ENCODE measurements at regions not wholly inside any gene's neighbourhood (a gene's known extent, or its start where the extent isn't known, plus 50 kb on each side); places are given as distances from the start of the nearest gene placed in this dataset.

DNA sequence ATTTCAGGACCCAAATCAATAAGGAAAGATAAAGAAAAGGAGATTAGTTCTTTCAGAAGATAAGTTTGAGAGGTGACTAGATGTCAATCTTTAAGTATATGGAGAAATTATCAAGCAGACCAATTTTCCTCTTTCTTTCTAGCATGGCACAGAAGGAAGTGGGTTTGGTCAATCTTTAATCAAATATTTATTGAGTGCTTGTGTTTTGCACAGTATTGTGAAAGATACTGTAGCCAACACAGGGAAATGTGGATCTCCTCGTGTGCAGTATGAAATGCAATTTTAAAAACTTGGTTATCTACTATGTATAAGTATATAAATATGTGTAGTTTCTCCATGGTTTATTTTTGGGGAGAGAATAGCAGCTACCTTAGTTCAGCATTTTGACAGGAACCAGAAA lies 655.2 kb downstream of the RAPGEF2 start:
- TF ChIP-seq, protein P1, sequence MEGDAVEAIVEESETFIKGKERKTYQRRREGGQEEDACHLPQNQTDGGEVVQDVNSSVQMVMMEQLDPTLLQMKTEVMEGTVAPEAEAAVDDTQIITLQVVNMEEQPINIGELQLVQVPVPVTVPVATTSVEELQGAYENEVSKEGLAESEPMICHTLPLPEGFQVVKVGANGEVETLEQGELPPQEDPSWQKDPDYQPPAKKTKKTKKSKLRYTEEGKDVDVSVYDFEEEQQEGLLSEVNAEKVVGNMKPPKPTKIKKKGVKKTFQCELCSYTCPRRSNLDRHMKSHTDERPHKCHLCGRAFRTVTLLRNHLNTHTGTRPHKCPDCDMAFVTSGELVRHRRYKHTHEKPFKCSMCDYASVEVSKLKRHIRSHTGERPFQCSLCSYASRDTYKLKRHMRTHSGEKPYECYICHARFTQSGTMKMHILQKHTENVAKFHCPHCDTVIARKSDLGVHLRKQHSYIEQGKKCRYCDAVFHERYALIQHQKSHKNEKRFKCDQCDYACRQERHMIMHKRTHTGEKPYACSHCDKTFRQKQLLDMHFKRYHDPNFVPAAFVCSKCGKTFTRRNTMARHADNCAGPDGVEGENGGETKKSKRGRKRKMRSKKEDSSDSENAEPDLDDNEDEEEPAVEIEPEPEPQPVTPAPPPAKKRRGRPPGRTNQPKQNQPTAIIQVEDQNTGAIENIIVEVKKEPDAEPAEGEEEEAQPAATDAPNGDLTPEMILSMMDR (IDR thresholded peaks at IDR 0.05): no peak
- no peak for TF ChIP-seq POLR2A (IDR thresholded peaks at IDR 0.05)
- Histone ChIP-seq H3K4me3 (replicated peaks in 1 of 3) (no peak overlapping the region), H3K27me3 (no peaks in the 10 kb centered on the region), H3K27ac (no peak overlapping the region), H3K36me3 (no peaks in the 10 kb centered on the region), H3K9me3 (no peaks in the 10 kb centered on the region), H3K4me1 (no peaks in the 10 kb centered on the region)
- intact Hi-C loops (cut with DNase I): no loop called here
- WGBS, 2 donors: 84 to 88% methylated on average over 1 of the region's 1 CpG
- no peak for DNase-seq

DNA sequence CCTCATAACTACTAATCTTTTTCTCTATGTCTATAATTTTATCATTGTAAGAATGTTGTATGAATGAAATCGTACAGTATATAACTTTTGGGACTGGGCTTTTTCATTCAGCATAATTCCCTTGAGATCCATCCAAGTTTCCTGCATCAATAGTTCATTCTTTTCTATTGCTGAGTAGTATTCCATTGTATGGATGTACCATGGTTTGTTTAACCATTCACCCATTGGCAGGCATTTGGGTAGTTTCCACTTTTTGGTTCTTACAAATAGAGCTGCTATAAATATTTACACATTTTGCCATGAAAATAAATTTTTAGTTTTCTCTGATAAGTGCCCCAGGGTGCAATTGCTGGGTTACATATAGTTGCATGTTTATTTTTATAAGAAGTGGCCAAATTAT lies 659.8 kb downstream of the RAPGEF2 start:
- WGBS, 2 donors: 86 to 91% methylated on average over 1 of the region's 1 CpG

DNA sequence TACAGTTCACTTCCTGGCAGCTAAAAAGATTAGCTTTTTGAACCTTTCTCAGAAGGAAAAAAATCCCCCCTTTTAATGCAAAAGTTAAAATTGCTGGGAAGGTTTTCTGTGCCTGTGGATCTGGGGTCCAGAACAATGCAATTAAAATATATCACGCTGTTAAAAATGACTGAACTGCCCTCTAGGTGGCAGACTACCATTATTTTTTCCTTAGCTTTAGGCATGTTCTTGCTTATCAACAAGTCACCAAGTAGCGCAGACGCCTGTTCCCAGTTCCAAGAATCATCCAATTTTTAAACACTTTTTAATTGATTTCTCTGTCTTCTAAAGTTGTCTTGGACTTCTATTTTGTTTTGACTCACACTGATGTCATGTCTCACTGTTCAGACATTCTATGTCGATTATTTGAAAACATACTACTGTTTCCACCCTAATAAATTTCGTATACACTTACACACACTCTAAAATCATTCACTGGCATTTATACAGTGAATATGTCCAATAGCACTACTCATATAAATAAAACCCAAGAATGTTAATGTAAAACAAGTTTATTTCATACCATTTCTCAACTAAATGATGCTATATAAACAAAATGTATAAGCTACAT lies 661.6 kb downstream of the RAPGEF2 start:
- 31 to 36% methylated on average over 5 of the region's 5 CpGs for WGBS, 2 donors
- TF ChIP-seq, protein P1 (IDR thresholded peaks at IDR 0.05): peak in 3 of 6 experiments; percentile 34 to 55 (median 42)
- TF ChIP-seq POLR2A (IDR thresholded peaks at IDR 0.05): no peak
- no peaks in the 10 kb centered on the region for H3K27me3 ChIP-seq
- intact Hi-C loops (cut with DNase I): no loop called here
- DNase-seq: no peak
- no peak overlapping the region for H3K4me3 ChIP-seq (replicated peaks in 1 of 3)
- H3K36me3 ChIP-seq: no peaks in the 10 kb centered on the region
- H3K27ac ChIP-seq: no peak overlapping the region
- H3K9me3 ChIP-seq: no peaks in the 10 kb centered on the region
- no peaks in the 10 kb centered on the region for H3K4me1 ChIP-seq

More for the DNA sequence above, 659.8 kb downstream of the RAPGEF2 start:
- no peaks in the 10 kb centered on the region for H3K27me3 ChIP-seq
- no peak overlapping the region for H3K4me3 ChIP-seq (replicated peaks in 1 of 3)
- H3K27ac ChIP-seq: no peak overlapping the region
- no peaks in the 10 kb centered on the region for H3K4me1 ChIP-seq
- intact Hi-C loops (cut with DNase I): no loop called here
- H3K36me3 ChIP-seq: no peaks in the 10 kb centered on the region
- DNase-seq: no peak
- TF ChIP-seq, protein P1 (IDR thresholded peaks at IDR 0.05): no peak
- TF ChIP-seq POLR2A (IDR thresholded peaks at IDR 0.05): no peak
- no peaks in the 10 kb centered on the region for H3K9me3 ChIP-seq

DNA sequence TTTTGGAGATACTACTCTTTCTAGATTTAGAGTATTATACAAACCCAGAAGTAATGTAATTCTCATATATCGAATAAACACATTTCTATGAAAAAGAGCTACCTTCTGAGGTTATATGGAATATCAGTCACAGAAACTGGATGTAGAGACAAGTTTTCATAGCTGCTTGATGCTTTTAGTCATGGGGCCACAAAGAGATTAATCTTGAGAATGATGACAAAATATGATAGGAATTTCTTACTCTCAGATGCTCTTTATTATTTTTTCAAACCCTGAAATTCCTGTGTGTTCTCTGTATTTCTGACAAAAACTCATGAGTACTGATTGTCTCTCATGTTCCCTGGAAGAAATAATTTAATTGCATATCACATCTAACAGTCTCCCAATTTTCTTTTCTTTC lies 662.5 kb downstream of the RAPGEF2 start:
- Histone ChIP-seq H3K4me1 (no peaks in the 10 kb centered on the region), H3K36me3 (no peaks in the 10 kb centered on the region), H3K27ac (no peak overlapping the region), H3K27me3 (no peaks in the 10 kb centered on the region), H3K9me3 (no peaks in the 10 kb centered on the region), H3K4me3 (replicated peaks in 1 of 3) (no peak overlapping the region)
- DNase-seq: no peak
- whole genome bisulfite sequencing, 2 donors: 90 to 94% methylated on average over 1 of the region's 1 CpG
- intact Hi-C loops (cut with DNase I): no loop called here
- TF ChIP-seq POLR2A (IDR thresholded peaks at IDR 0.05): no peak
- TF ChIP-seq, protein P1 (IDR thresholded peaks at IDR 0.05): no peak

DNA sequence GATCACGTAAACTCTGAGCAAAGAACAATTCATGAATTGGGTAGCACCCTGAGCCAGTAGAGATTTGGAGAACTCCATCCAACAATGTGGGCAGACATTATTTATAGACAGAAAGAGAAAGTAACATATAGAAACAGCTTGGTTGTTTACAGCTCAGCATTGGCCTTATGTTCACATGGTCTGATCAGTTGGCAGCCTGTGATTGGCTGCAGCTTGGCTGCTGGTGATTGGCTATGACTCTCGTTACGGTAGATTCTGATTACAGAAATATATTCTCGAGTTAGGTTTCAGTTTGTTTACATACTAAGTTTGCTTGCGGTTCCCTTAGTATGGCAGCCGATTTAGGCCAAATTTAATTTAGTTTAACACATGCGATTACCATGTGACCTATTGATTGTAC lies 663.4 kb downstream of the RAPGEF2 start:
- intact Hi-C loops (cut with DNase I): no loop called here
- 82 to 84% methylated on average over 7 of the region's 7 CpGs for WGBS, 2 donors
- no peaks in the 10 kb centered on the region for H3K9me3 ChIP-seq

More for the DNA sequence above, 663.4 kb downstream of the RAPGEF2 start:
- Histone ChIP-seq H3K27ac (no peak overlapping the region), H3K4me1 (no peaks in the 10 kb centered on the region), H3K36me3 (no peaks in the 10 kb centered on the region), H3K4me3 (replicated peaks in 1 of 3) (no peak overlapping the region), H3K27me3 (no peaks in the 10 kb centered on the region)
- no peak for DNase-seq
- TF ChIP-seq, protein P1 (IDR thresholded peaks at IDR 0.05): no peak
- TF ChIP-seq POLR2A (IDR thresholded peaks at IDR 0.05): no peak
